ENCODE measurements at regions not wholly inside any gene's neighbourhood (a gene's known extent, or its start where the extent isn't known, plus 50 kb on each side); places are given as distances from the start of the nearest gene placed in this dataset.

GRCh38 chr11:97888641-97889040 is 1132.1 kb upstream of the CNTN5 start:
- Mint-ChIP-seq H3K27ac (no peak overlapping the region), H3K9me3 (peaks cover 0 to 3% of the 10 kb centered on the region in 2 experiments; a peak in 1 of 5 replicates), H3K4me1 (peaks cover 0 to 6% of the 10 kb centered on the region in 2 experiments; a peak in 1 of 4 replicates), H3K27me3 (ENCODE audit: low read depth) (no peaks in the 10 kb centered on the region), H3K36me3 (ENCODE audit: insufficient read depth in 1 of 3, low read depth in 3 of 3) (no peaks in the 10 kb centered on the region), H3K4me3 (no peak overlapping the region)
- H2BK5ac ChIP-seq (ENCODE audit: insufficient read length, low read length) = no peak overlapping the region
- H2BK12ac ChIP-seq (ENCODE audit: insufficient read length, low read depth, low read length) = no peak overlapping the region
- TF ChIP-seq, protein P1, sequence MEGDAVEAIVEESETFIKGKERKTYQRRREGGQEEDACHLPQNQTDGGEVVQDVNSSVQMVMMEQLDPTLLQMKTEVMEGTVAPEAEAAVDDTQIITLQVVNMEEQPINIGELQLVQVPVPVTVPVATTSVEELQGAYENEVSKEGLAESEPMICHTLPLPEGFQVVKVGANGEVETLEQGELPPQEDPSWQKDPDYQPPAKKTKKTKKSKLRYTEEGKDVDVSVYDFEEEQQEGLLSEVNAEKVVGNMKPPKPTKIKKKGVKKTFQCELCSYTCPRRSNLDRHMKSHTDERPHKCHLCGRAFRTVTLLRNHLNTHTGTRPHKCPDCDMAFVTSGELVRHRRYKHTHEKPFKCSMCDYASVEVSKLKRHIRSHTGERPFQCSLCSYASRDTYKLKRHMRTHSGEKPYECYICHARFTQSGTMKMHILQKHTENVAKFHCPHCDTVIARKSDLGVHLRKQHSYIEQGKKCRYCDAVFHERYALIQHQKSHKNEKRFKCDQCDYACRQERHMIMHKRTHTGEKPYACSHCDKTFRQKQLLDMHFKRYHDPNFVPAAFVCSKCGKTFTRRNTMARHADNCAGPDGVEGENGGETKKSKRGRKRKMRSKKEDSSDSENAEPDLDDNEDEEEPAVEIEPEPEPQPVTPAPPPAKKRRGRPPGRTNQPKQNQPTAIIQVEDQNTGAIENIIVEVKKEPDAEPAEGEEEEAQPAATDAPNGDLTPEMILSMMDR (conservative IDR thresholded peaks at IDR 0.05) = no peak
- no CpG with 5 or more reads among the region's 2 CpGs for WGBS (ENCODE audit: extremely low coverage, insufficient read length, low lambda C conversion rate)
- H3K79me1 ChIP-seq (ENCODE audit: insufficient read depth, low read depth, low read length, poor library complexity, severe bottlenecking) = no peaks in the 10 kb centered on the region
- no peak overlapping the region for H2BK120ac ChIP-seq (ENCODE audit: low read depth, low read length, poor library complexity, severe bottlenecking)
- no peak overlapping the region for H2BK15ac ChIP-seq (ENCODE audit: low read depth, low read length)
- H3K9ac ChIP-seq (ENCODE audit: extremely low read depth, insufficient read length, low read length) = no peak overlapping the region
- H4K5ac ChIP-seq (ENCODE audit: insufficient read length, low read depth, low read length) = no peak overlapping the region
- no peak overlapping the region for H2BK20ac ChIP-seq (ENCODE audit: low read depth, low read length, poor library complexity, severe bottlenecking)
- no peaks in the 10 kb centered on the region for H3K79me2 ChIP-seq (ENCODE audit: insufficient read depth, low read length)
- no peak overlapping the region for H3K23ac ChIP-seq (ENCODE audit: insufficient read length, low read depth, low read length)
- H4K8ac ChIP-seq (replicated peaks; ENCODE audit: insufficient read length, low read depth, low read length) = no peak overlapping the region
- H3K4me2 ChIP-seq (ENCODE audit: insufficient read depth, insufficient read length, low read length) = no peak overlapping the region
- no peak for DNase-seq
- no peaks in the 10 kb centered on the region for H3K9me3 ChIP-seq (ENCODE audit: control insufficient read depth, low read depth, low read length)
- H4K20me1 ChIP-seq (ENCODE audit: control insufficient read depth, insufficient read depth, insufficient read length) = no peaks in the 10 kb centered on the region
- H3T11ph ChIP-seq (ENCODE audit: low read length) = no peak overlapping the region
- no peak overlapping the region for H2AK5ac ChIP-seq (ENCODE audit: insufficient read length, low read length)
- H3K14ac ChIP-seq (ENCODE audit: insufficient read depth, low read length) = no peak overlapping the region
- no peak overlapping the region for H3K18ac ChIP-seq (ENCODE audit: insufficient read length, low read depth, low read length)
- no peaks in the 10 kb centered on the region for H3K23me2 ChIP-seq (ENCODE audit: insufficient read length, low read depth, low read length, poor library complexity, severe bottlenecking)
- no peak overlapping the region for H3K4ac ChIP-seq (ENCODE audit: low read depth, low read length)
- H2AFZ ChIP-seq (ENCODE audit: low read length) = no peak overlapping the region
- H3K56ac ChIP-seq (ENCODE audit: insufficient read length, low read depth, low read length) = no peak overlapping the region
- no peak overlapping the region for H3K27ac ChIP-seq (ENCODE audit: insufficient read length, low read depth, low read length)
- H3K4me1 ChIP-seq (ENCODE audit: insufficient read depth, low read length) = no peaks in the 10 kb centered on the region
- H3K27me3 ChIP-seq (ENCODE audit: insufficient read depth, low read length) = no peaks in the 10 kb centered on the region
- no peak overlapping the region for H4K91ac ChIP-seq (ENCODE audit: insufficient read length, low read depth, low read length)
